ENCODE measurements at regions not wholly inside any gene's neighbourhood (a gene's known extent, or its start where the extent isn't known, plus 50 kb on each side); places are given as distances from the start of the nearest gene placed in this dataset.

DNA sequence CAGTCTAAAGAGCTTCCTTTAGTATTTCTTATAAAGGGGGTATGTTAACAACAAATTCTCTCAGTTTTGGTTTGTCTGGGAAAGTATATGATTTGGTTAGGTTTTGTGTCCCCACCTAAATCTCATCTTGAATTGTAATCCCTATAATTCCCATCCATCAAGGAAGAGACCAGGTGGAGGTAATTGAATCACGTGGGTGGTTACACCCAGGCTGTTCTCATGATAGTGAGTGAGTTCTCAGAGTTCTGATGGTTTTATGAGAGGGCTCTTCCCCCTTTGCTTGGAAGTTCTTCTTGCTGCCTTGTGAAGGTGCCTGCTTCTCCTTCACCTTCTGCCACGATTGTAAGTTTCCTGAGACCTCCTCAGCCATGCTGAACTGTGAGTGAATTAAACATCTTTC, 109.1 kb downstream of the MACIR start:
- no peaks in the 10 kb centered on the region for H3K27me3 ChIP-seq (ENCODE audit: insufficient read depth, low read length)
- Mint-ChIP-seq H3K36me3 (ENCODE audit: low read depth, unreplicated experiment) (no peaks in the 10 kb centered on the region), H3K4me1 (ENCODE audit: low read depth, unreplicated experiment) (no peaks in the 10 kb centered on the region), H3K27ac (ENCODE audit: unreplicated experiment) (no peak overlapping the region), H3K27me3 (ENCODE audit: low read depth, unreplicated experiment) (no peaks in the 10 kb centered on the region), H3K9me3 (ENCODE audit: unreplicated experiment) (peaks cover 2% of the 10 kb centered on the region), H3K4me3 (ENCODE audit: unreplicated experiment) (no peak overlapping the region)
- H3K9me3 ChIP-seq (ENCODE audit: insufficient read depth, low read depth, low read length), result no peaks in the 10 kb centered on the region
- H3K36me3 ChIP-seq (ENCODE audit: insufficient read depth, low read length), result no peaks in the 10 kb centered on the region
- no peak overlapping the region for H2AFZ ChIP-seq (ENCODE audit: low read depth, low read length)
- no peaks in the 10 kb centered on the region for H3K79me2 ChIP-seq (ENCODE audit: insufficient read depth, low read length)
- FAIRE-seq (no peak), DNase-seq (ENCODE audit: low read depth) (no peak)
- H3K4me3 ChIP-seq (ENCODE audit: insufficient read depth, low read depth, low read length), result no peak overlapping the region
- H3K9ac ChIP-seq (ENCODE audit: low read length), result no peak overlapping the region
- no peak for TF ChIP-seq EZH2 (IDR thresholded peaks at IDR 0.05; ENCODE audit: insufficient read depth, low read length)
- TF ChIP-seq, protein P1, sequence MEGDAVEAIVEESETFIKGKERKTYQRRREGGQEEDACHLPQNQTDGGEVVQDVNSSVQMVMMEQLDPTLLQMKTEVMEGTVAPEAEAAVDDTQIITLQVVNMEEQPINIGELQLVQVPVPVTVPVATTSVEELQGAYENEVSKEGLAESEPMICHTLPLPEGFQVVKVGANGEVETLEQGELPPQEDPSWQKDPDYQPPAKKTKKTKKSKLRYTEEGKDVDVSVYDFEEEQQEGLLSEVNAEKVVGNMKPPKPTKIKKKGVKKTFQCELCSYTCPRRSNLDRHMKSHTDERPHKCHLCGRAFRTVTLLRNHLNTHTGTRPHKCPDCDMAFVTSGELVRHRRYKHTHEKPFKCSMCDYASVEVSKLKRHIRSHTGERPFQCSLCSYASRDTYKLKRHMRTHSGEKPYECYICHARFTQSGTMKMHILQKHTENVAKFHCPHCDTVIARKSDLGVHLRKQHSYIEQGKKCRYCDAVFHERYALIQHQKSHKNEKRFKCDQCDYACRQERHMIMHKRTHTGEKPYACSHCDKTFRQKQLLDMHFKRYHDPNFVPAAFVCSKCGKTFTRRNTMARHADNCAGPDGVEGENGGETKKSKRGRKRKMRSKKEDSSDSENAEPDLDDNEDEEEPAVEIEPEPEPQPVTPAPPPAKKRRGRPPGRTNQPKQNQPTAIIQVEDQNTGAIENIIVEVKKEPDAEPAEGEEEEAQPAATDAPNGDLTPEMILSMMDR (IDR thresholded peaks at IDR 0.05; ENCODE audit: insufficient read depth, low read depth, low read length), result no peak
- no peaks in the 10 kb centered on the region for H3K4me1 ChIP-seq (ENCODE audit: insufficient read depth, low read length)
- H3K4me2 ChIP-seq (ENCODE audit: low read length), result no peak overlapping the region
- no peaks in the 10 kb centered on the region for H4K20me1 ChIP-seq (ENCODE audit: insufficient read depth, low read length)
- H3K27ac ChIP-seq (ENCODE audit: low read depth, low read length), result no peak overlapping the region

DNA sequence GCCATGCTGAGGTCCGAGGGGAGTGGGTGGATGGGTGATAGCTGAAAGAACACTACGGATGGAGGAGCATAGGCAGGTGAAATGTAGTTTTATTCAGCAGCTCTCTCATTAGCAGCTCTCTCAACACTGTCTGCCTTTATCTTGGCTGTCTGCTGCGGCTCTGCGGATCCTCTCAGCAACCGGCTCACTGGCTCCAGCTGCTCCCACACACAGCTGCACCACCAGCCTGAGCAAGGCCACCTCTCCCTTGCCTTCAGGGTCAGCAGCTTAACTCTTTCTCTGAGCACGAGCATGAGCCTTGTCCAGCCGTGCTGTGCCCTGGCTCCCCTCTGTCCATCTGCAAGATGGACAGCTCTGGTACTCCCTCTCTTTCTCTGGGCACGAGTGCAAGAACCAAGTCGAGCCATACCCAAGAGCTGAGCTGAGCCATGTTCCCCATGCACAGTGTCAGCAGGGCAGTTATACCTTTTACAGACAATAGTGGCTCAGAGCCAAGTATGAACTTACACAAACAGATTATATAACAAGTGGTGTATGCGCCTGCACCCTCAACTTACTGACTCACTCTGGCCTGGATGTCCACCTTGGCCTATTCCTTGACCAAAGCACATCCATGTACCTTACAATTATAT, 108.5 kb downstream of the MACIR start:
- H3K4me1 ChIP-seq (ENCODE audit: insufficient read depth, low read length), result no peaks in the 10 kb centered on the region
- Mint-ChIP-seq H3K27me3 (ENCODE audit: low read depth, unreplicated experiment) (no peaks in the 10 kb centered on the region), H3K27ac (ENCODE audit: unreplicated experiment) (no peak overlapping the region), H3K4me3 (ENCODE audit: unreplicated experiment) (no peak overlapping the region), H3K4me1 (ENCODE audit: low read depth, unreplicated experiment) (peaks cover 2% of the 10 kb centered on the region), H3K36me3 (ENCODE audit: low read depth, unreplicated experiment) (no peaks in the 10 kb centered on the region), H3K9me3 (ENCODE audit: unreplicated experiment) (peaks cover 2% of the 10 kb centered on the region)
- H3K4me2 ChIP-seq (ENCODE audit: low read length), result no peak overlapping the region
- H3K4me3 ChIP-seq (ENCODE audit: insufficient read depth, low read depth, low read length), result no peak overlapping the region
- no peaks in the 10 kb centered on the region for H3K9me3 ChIP-seq (ENCODE audit: insufficient read depth, low read depth, low read length)
- H3K36me3 ChIP-seq (ENCODE audit: insufficient read depth, low read length), result no peaks in the 10 kb centered on the region
- H3K27me3 ChIP-seq (ENCODE audit: insufficient read depth, low read length), result no peaks in the 10 kb centered on the region
- no peaks in the 10 kb centered on the region for H4K20me1 ChIP-seq (ENCODE audit: insufficient read depth, low read length)
- no peak overlapping the region for H3K9ac ChIP-seq (ENCODE audit: low read length)
- no peak overlapping the region for H3K27ac ChIP-seq (ENCODE audit: low read depth, low read length)
- no peaks in the 10 kb centered on the region for H3K79me2 ChIP-seq (ENCODE audit: insufficient read depth, low read length)
- no peak for DNase-seq (ENCODE audit: low read depth)
- TF ChIP-seq EZH2 (IDR thresholded peaks at IDR 0.05; ENCODE audit: insufficient read depth, low read length), result no peak
- TF ChIP-seq, protein P1 (IDR thresholded peaks at IDR 0.05; ENCODE audit: insufficient read depth, low read depth, low read length), result no peak
- FAIRE-seq, result no peak
- H2AFZ ChIP-seq (ENCODE audit: low read depth, low read length), result peak overlapping the region; percentile 27

DNA sequence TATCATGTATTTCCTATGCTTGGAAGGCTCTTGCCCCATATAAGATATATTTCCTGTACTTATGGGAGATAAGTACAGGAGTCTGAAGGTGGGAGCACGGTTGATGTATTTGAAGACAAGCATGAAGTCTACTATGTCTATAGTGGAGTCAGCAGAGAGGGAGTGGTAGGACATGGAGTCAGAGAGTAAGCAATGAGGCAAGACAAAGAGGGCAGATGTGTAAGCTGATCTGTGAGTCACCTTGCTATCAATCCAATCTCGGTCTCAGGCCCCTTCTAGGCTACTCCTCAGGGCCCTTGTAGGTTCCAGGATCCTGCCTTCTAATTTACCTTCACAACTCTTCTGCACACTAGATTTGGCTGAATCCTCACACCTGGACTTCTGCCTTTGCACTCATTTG, 105.5 kb downstream of the MACIR start:
- Mint-ChIP-seq H3K27me3 (ENCODE audit: low read depth, unreplicated experiment) (no peaks in the 10 kb centered on the region), H3K4me3 (ENCODE audit: unreplicated experiment) (no peak overlapping the region), H3K36me3 (ENCODE audit: low read depth, unreplicated experiment) (no peaks in the 10 kb centered on the region), H3K9me3 (ENCODE audit: unreplicated experiment) (peaks cover 2% of the 10 kb centered on the region), H3K27ac (ENCODE audit: unreplicated experiment) (no peak overlapping the region), H3K4me1 (ENCODE audit: low read depth, unreplicated experiment) (peaks cover 3% of the 10 kb centered on the region)
- no peaks in the 10 kb centered on the region for H3K79me2 ChIP-seq (ENCODE audit: insufficient read depth, low read length)
- H2AFZ ChIP-seq (ENCODE audit: low read depth, low read length), result no peak overlapping the region
- DNase-seq (ENCODE audit: low read depth) (no peak), FAIRE-seq (no peak)
- no peak overlapping the region for H3K4me3 ChIP-seq (ENCODE audit: insufficient read depth, low read depth, low read length)
- H3K4me1 ChIP-seq (ENCODE audit: insufficient read depth, low read length), result no peaks in the 10 kb centered on the region
- H3K27me3 ChIP-seq (ENCODE audit: insufficient read depth, low read length), result no peaks in the 10 kb centered on the region
- no peaks in the 10 kb centered on the region for H3K36me3 ChIP-seq (ENCODE audit: insufficient read depth, low read length)
- no peak overlapping the region for H3K9ac ChIP-seq (ENCODE audit: low read length)
- H4K20me1 ChIP-seq (ENCODE audit: insufficient read depth, low read length), result no peaks in the 10 kb centered on the region
- no peaks in the 10 kb centered on the region for H3K9me3 ChIP-seq (ENCODE audit: insufficient read depth, low read depth, low read length)
- no peak overlapping the region for H3K4me2 ChIP-seq (ENCODE audit: low read length)
- TF ChIP-seq, protein P1 (IDR thresholded peaks at IDR 0.05; ENCODE audit: insufficient read depth, low read depth, low read length), result no peak
- TF ChIP-seq EZH2 (IDR thresholded peaks at IDR 0.05; ENCODE audit: insufficient read depth, low read length), result no peak
- H3K27ac ChIP-seq (ENCODE audit: low read depth, low read length), result no peak overlapping the region

Data from astrocyte (in vitro differentiated cells and primary cell).